ENCODE measurements at regions not wholly inside any gene's neighbourhood (a gene's known extent, or its start where the extent isn't known, plus 50 kb on each side); places are given as distances from the start of the nearest gene placed in this dataset.

GRCh38 chr4:164639001-164639400 is 114.9 kb upstream of the SMIM31 start (continued):
- TF ChIP-seq EP300 (IDR thresholded peaks at IDR 0.05; ENCODE audit: borderline replicate concordance in 1 of 2, low read depth in 2 of 2, low read length in 2 of 2), result no peak
- TF ChIP-seq E2F6 (IDR thresholded peaks at IDR 0.05), result no peak
- no peak for TF ChIP-seq SRF (IDR thresholded peaks at IDR 0.05; ENCODE audit: low read depth, low read length)
- TF ChIP-seq BACH1 (IDR thresholded peaks at IDR 0.05; ENCODE audit: low read length), result no peak
- TF ChIP-seq BRCA1 (IDR thresholded peaks at IDR 0.05; ENCODE audit: low read depth, low read length), result no peak

All from H1 (cell line).